GM19467 (cell line): ENCODE measurements at regions not wholly inside any gene's neighbourhood (a gene's known extent, or its start where the extent isn't known, plus 50 kb on each side); places are given as distances from the start of the nearest gene placed in this dataset.
"Not testable (repeated sequence)": the region's sequence is repeated elsewhere in the genome, so short reads cannot be mapped to it uniquely, and the experiment has no call there.

Experiments used
- ATAC-seq: cut with Tn5 transposase; IDR thresholded peaks from one replicate; pipeline ENCODE4 v1.9.1; 2021; ENCODE audit warnings: mild to moderate bottlenecking, moderate library complexity; ENCODE audit not compliant: unreplicated experiment

DNA sequence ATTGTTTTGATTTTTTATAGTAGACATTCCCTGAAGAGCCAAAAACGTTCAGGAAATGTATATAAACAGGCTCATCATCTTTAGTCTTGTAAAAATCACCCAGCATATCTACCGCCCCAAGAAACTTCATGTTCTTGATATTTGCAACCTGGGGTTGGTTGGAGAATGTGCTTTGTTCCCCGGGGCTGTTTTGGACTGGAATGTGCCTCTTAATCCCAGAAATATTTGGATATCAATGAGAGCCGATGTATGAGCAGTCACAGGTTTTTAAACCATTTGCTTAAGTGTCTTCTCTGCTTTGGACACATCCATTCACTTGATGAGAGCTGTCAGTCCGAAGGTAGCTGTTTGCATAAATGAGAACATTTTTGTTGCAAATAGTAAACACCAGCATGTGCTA lies 449.7 kb downstream of the PCDH7 start:
- no peak for ATAC-seq

GRCh38 chr4:31171362-31171761 lies 451.2 kb downstream of the PCDH7 start:
- ATAC-seq = no peak

DNA sequence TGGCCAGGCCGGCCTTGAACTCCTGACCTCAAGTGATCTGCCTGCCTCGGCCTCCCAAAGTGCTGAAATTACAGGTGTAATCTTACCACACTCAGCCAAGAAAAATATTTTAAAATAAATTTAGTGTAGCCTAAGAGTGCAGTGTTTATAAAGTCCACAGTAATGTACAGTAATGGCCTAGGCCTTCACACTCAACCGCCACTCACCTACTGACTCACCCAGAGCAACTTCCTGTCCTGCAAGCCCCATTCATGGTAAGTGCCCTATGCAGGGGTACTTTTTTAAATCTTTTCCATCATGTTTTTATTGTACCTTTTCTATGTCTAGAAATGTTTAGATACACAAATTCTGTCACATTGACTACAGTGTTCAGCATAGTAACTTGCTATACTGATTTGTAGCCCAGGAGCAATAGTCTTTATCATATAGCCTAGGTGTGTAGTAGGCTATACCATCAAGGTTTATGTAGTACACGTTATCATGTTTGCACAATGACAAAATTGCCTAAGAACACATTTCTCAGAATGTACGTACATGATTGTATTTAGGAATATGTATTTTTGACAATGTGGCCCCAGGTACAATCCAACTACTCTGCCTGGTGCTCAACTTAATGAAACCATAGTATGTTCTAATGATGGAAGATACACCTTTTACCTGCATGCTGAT lies 455.2 kb downstream of the PCDH7 start:
- ATAC-seq = no peak

- ATAC-seq = no peak
Measured at GRCh38 chr4:31183256-31183655, 463.1 kb downstream of the PCDH7 start.

DNA sequence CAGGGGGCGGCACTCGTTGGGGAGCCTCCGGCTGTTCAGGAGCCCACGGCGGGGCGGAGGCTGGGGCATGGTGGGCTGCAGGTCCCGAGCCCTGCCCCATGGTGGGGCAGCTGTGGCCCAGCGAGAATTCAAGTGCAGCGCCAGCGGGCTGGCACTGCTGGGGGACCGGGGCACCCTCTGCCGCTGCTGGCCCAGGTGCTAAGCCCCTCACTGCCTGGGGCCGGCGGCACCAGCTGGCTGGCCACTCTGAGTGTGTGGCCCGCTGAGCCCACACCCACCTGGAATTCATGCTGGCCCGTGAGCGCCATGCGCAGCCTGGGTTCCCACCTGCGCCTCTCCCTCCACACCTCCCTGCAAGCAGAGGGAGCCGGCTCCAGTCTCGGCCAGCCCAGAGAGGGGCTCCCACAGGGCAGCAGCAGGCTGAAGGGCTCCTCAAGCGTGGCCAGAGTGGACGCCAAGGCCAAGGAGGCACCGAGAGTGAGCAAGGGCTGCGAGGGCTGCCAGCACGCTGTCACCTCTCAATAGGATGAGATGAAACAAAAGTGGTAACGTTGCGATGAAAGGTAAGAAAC lies 464.9 kb downstream of the PCDH7 start:
- no peak for ATAC-seq

- ATAC-seq = no peak
Measured at GRCh38 chr4:31187979-31188378, 467.8 kb downstream of the PCDH7 start.

GRCh38 chr4:31189938-31190337 lies 469.8 kb downstream of the PCDH7 start:
- ATAC-seq = no peak

DNA sequence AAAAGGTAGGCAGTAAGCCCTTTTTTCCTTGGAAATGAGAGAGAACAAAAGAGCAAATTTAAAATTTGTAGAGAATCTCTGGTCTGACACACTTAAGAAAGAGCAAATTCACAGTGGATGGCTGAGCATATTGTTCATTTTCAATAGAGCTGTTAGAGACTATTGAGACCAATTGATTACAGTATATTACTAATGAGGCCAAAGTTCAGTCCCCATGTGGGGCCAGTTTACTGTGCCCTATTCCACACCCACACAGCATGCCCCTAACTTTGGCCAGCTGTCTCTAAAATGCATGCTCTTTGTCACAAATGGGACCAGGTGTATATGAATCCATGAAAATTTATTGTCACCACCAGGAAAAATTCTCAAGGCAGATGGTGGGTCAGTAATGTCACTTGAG lies 470.5 kb downstream of the PCDH7 start:
- no peak for ATAC-seq

GRCh38 chr4:31192341-31192740 lies 472.2 kb downstream of the PCDH7 start:
- no peak for ATAC-seq

GRCh38 chr4:31193521-31193920 lies 473.4 kb downstream of the PCDH7 start:
- ATAC-seq = no peak

DNA sequence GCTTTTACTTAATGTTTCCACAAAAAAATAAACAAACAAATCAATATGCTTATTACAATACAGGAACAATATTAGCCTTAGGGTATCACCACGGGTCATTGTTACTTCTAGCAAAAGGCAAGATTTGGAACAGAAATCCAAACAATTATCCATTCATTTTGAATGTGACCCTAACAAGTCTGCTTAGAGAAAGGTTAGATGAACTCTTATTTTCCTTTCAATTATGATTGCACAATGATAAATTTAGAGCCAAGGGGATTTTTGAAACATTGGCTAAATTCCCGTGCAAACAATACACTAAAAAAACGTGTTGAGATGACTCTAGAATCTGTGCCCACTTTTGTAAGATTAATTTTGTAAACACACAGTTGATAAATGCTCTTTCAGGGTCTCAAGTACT lies 474.7 kb downstream of the PCDH7 start:
- ATAC-seq = no peak

DNA sequence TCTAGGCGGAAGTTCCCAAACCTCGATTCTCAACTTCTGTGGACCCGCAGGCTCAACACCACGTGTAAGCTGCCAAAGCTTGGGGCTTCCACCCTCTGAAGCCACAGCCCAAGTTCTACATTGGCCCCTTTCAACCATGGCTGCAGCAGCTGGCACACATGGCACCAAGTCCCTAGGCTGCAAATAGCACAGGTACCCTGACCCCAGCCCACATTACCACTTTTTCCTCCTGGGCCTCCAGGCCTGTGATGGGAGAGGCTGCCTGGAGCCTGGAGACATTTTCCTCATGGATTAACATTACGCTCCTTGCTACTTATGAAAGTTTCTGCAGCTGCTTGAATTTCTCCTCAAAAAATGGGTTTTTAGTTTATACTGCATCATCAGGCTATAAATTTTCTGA lies 479.5 kb downstream of the PCDH7 start:
- ATAC-seq = no peak

GRCh38 chr4:31202054-31202453 lies 481.9 kb downstream of the PCDH7 start:
- ATAC-seq = not testable (repeated sequence)

DNA sequence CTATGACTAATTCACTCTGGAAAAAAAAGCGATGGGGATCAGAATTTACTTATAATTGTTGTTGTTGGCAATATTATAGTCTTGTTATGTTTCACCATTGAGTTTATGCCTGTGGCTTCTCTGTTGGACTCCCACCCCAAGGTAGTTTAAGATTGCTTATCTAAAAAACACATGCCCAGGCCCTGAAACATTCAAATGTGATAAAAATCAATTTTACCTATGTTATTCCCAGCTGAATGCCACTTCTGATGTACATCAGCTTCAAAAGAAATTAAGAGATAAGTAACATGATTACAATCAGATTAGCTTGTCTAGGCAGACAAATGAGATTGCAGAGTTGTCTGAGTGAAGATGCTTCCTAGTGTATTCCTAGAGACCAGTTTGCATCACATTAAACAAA lies 484.7 kb downstream of the PCDH7 start:
- ATAC-seq = no peak

GRCh38 chr4:31220921-31221320 lies 500.8 kb downstream of the PCDH7 start:
- no peak for ATAC-seq

DNA sequence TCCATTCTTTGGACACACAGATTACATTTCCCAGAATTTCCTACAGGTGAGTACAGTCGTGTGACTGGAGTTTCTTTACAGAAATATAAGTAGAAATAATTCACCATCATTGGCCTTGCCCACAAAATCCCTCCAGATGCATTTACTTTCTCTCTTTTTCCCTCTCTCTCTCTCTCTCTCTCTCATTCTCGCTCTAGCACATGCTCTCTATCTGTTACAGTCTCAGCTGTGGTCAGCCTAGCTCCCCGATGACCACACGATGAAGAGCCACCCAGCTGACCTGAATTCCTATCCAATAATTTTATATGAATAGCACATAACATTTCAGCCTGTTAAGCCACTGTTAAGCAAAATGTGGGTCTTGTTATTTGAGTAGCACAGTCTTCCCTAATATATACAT lies 507.9 kb downstream of the PCDH7 start:
- ATAC-seq = no peak

- no peak for ATAC-seq
Measured at GRCh38 chr4:31230594-31230993, 510.4 kb downstream of the PCDH7 start.

GRCh38 chr4:31234494-31234893 lies 514.3 kb downstream of the PCDH7 start:
- ATAC-seq = no peak

DNA sequence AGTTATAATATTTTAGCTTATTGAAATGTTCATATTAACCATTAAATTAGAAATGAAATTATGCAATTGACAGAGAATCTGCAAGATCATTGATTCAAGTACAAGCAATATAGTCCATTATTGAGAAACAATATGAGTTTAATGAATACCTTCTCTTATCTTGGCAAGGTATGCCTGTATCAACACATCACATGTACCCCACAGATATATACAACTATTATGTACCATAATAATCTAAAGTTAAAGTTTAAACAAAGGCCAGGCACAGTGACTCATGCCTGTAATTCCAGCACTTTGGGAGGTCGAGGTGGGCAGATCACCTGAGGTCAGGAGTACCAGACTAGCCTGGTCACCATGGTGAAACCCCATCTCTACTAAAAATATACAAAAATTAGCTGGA lies 514.7 kb downstream of the PCDH7 start:
- no peak for ATAC-seq

DNA sequence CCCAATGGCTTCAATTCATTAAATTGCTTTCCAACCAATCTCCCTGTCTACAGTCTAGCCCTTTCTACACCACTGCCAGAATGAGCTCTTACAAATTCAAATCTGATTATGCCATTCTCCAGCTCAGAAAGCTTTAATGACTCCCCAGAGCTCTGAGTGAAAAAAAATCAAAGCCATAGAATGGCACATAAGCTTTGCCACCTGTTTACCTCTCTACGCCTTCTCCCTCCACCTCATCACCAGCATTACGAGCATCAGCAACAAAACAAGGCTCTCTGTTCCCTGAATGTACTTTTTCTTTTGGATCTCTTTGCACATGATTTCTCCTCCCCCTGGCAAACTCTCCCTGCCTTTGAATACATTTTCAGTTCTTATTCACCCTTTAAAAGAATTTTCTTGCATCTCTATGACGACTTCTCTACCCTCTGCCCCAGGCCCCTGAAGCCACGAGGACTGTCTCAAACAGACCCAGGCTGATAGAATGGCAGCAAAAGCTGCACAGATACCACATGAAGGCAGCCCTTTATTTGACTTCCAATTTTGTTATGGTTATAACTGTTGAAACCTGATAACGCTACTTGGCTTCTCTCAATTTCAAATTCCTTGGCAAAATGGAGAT lies 516.0 kb downstream of the PCDH7 start:
- ATAC-seq = no peak

- no peak for ATAC-seq
Measured at GRCh38 chr4:31236639-31237173, 516.5 kb downstream of the PCDH7 start.

DNA sequence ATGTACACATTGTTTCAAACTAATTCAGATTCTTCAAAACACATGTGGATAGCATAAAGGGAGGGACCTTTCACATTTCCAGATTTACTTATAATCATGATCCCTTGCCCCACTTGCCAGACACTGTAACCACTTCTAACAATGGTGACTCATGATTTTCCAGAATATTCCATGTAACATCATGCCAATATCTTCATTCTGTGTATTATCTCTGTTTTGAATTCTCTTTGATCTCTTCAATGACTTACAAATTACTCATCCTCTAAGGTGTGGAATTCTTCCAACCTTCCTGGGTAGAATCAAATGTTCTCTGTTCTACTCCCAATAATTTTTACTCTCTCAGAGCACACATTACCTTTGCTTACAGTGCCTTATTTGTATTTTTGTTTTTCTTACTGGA lies 517.1 kb downstream of the PCDH7 start:
- no peak for ATAC-seq
